Neural cell (in vitro differentiated cells): ENCODE measurements at regions not wholly inside any gene's neighbourhood (a gene's known extent, or its start where the extent isn't known, plus 50 kb on each side); places are given as distances from the start of the nearest gene placed in this dataset.

Source experiments
- H2AFZ ChIP-seq: fragments of 200-600, 300-800 bp; sonication (generic), shearing (Covaris generic); 2 replicates; pipeline ENCODE4 v1.6.0; 2014; ENCODE audit warnings: low read depth, mild to moderate bottlenecking, antibody characterized with exemption, low read length, moderate library complexity
- H3F3A ChIP-seq: fragments of 200-600 bp; shearing (Covaris generic); 2 replicates; pipeline ENCODE4 v1.6.1; 2016; ENCODE audit warnings: mild to moderate bottlenecking, moderate library complexity, mixed read lengths, antibody characterized with exemption, low read length; ENCODE audit not compliant: insufficient read depth, poor library complexity, severe bottlenecking
- H3K27ac ChIP-seq: fragments of 200-600, 300-800 bp; sonication (generic), shearing (Covaris generic); 2 replicates; pipeline ENCODE4 v1.5.1; 2014; ENCODE audit warnings: mild to moderate bottlenecking, low read length, moderate library complexity
- H3K27me3 ChIP-seq: fragments of 300-800, 200-600 bp; sonication (generic), shearing (Covaris generic); 2 replicates; pipeline ENCODE4 v1.6.0; 2014; ENCODE audit warnings: mild to moderate bottlenecking, low read depth, low read length, moderate library complexity; ENCODE audit not compliant: insufficient read depth
- H3K36me3 ChIP-seq: fragments of 300-800, 200-600 bp; sonication (generic), shearing (Covaris generic); 2 replicates; pipeline ENCODE4 v1.5.1; 2014; ENCODE audit warnings: mild to moderate bottlenecking, antibody characterized with exemption, low read length, moderate library complexity; ENCODE audit not compliant: insufficient read depth
- H3K4me2 ChIP-seq: fragments of 300-800, 200-600 bp; sonication (generic), shearing (Covaris generic); 2 replicates; pipeline ENCODE4 v1.6.0; 2014; ENCODE audit warnings: mild to moderate bottlenecking, low read length
- H3K4me3 ChIP-seq: fragments of 300-800, 200-600 bp; sonication (generic), shearing (Covaris generic); 2 replicates; pipeline ENCODE4 v1.5.1; 2014; ENCODE audit warnings: mild to moderate bottlenecking, low read length, moderate library complexity
- H3K79me2 ChIP-seq: fragments of 200-600 bp; shearing (Covaris generic); replicated peaks from 2 replicates; pipeline ENCODE4 v1.6.0; 2014; ENCODE audit warnings: mild to moderate bottlenecking, low read length, moderate library complexity; ENCODE audit not compliant: insufficient read depth
- H3K9ac ChIP-seq: fragments of 300-800, 200-600 bp; sonication (generic), shearing (Covaris generic); 2 replicates; pipeline ENCODE4 v1.6.1; 2016; ENCODE audit warnings: mild to moderate bottlenecking, low read length, mixed read lengths
- H3K9me2 ChIP-seq: fragments of 200-600 bp; shearing (Covaris generic); 2 replicates; pipeline ENCODE4 v1.6.1; 2016; ENCODE audit warnings: mild to moderate bottlenecking, low read length, mixed read lengths; ENCODE audit not compliant: insufficient read depth
- H3K9me3 ChIP-seq: fragments of 200-600, 300-800 bp; sonication (generic), shearing (Covaris generic); 2 replicates; pipeline ENCODE4 v1.6.1; 2016; ENCODE audit warnings: mild to moderate bottlenecking, mixed run types, low read length, moderate library complexity, mixed read lengths
- H4K20me1 ChIP-seq: fragments of 200-600 bp; shearing (Covaris generic); 2 replicates; pipeline ENCODE4 v1.6.1; 2016; ENCODE audit warnings: mild to moderate bottlenecking, mixed run types; ENCODE audit not compliant: insufficient read depth
- CTCF ChIP-seq: fragments of 450-650 bp; IDR thresholded peaks from 2 replicates; pipeline ENCODE4 v1.5.1; 2014; ENCODE audit warnings: antibody characterized with exemption, mild to moderate bottlenecking, moderate library complexity; ENCODE audit not compliant: poor library complexity, severe bottlenecking
- EP300 ChIP-seq: fragments of 450-650 bp; conservative IDR thresholded peaks from 2 replicates; pipeline ENCODE4 v1.6.1; 2014; ENCODE audit warnings: antibody characterized with exemption, mild to moderate bottlenecking, moderate library complexity; ENCODE audit not compliant: poor library complexity, severe bottlenecking
- EZH2 ChIP-seq: fragments of 200-600, 300-800 bp; shearing (Covaris generic), sonication (generic); IDR thresholded peaks from 2 replicates; pipeline ENCODE4 v1.6.1; 2014; ENCODE audit warnings: antibody characterized with exemption, low read length, borderline replicate concordance, mild to moderate bottlenecking; ENCODE audit not compliant: insufficient read depth, poor library complexity, severe bottlenecking
- MXI1 ChIP-seq: fragments of 450-650 bp; conservative IDR thresholded peaks from 2 replicates; pipeline ENCODE4 v1.6.1; 2014; ENCODE audit warnings: antibody characterized with exemption, mild to moderate bottlenecking; ENCODE audit not compliant: poor library complexity, severe bottlenecking
- POLR2AphosphoS5 ChIP-seq: IDR thresholded peaks from 2 replicates; pipeline ENCODE4 v1.6.1; 2012
- RAD21 ChIP-seq: fragments of 450-650 bp; conservative IDR thresholded peaks from 2 replicates; pipeline ENCODE4 v1.6.1; 2014; ENCODE audit warnings: antibody characterized with exemption, mild to moderate bottlenecking, moderate library complexity
- REST ChIP-seq: IDR thresholded peaks from 2 replicates; pipeline ENCODE4 v1.6.1; 2012; ENCODE audit warnings: borderline replicate concordance
- SMC3 ChIP-seq: fragments of 450-650 bp; conservative IDR thresholded peaks from 2 replicates; pipeline ENCODE4 v1.6.1; 2014; ENCODE audit warnings: antibody characterized with exemption, mild to moderate bottlenecking, moderate library complexity; ENCODE audit not compliant: poor library complexity
- TAF1 ChIP-seq: IDR thresholded peaks from 2 replicates; pipeline ENCODE4 v1.6.1; 2012; ENCODE audit warnings: low read depth

GRCh38 chr6:143620447-143620846, 57.3 kb upstream of the PHACTR2 start:
- no peak overlapping the region for H3K4me2 ChIP-seq
- H3K27me3 ChIP-seq: no peaks in the 10 kb centered on the region
- no peak overlapping the region for H3K4me3 ChIP-seq
- no peaks in the 10 kb centered on the region for H3K36me3 ChIP-seq
- no peak overlapping the region for H2AFZ ChIP-seq
- no peaks in the 10 kb centered on the region for H3K9me3 ChIP-seq
- H3K9me2 ChIP-seq: no peaks in the 10 kb centered on the region
- TF ChIP-seq EP300: no peak
- TF ChIP-seq REST: no peak
- no peak for TF ChIP-seq MXI1
- no peak for TF ChIP-seq RAD21
- TF ChIP-seq EZH2: no peak
- no peak for TF ChIP-seq CTCF
- no peak for TF ChIP-seq TAF1
- TF ChIP-seq SMC3: no peak
- no peak for TF ChIP-seq POLR2AphosphoS5
- H3K27ac ChIP-seq: no peak overlapping the region
- H4K20me1 ChIP-seq: no peaks in the 10 kb centered on the region
- H3K79me2 ChIP-seq: no peaks in the 10 kb centered on the region
- H3F3A ChIP-seq: no peaks in the 10 kb centered on the region
- H3K9ac ChIP-seq: no peak overlapping the region

GRCh38 chr6:143619824-143620401, 57.9 kb upstream of the PHACTR2 start:
- no peak for TF ChIP-seq TAF1
- no peak for TF ChIP-seq CTCF
- no peak for TF ChIP-seq EZH2
- no peaks in the 10 kb centered on the region for H3K9me2 ChIP-seq
- no peaks in the 10 kb centered on the region for H3K27me3 ChIP-seq
- H3K79me2 ChIP-seq: no peaks in the 10 kb centered on the region
- no peaks in the 10 kb centered on the region for H4K20me1 ChIP-seq
- no peak overlapping the region for H3K4me3 ChIP-seq
- H3K27ac ChIP-seq: no peak overlapping the region
- no peaks in the 10 kb centered on the region for H3K9me3 ChIP-seq
- H3K4me2 ChIP-seq: no peak overlapping the region
- no peak overlapping the region for H2AFZ ChIP-seq
- no peak overlapping the region for H3K9ac ChIP-seq
- no peaks in the 10 kb centered on the region for H3K36me3 ChIP-seq
- no peaks in the 10 kb centered on the region for H3F3A ChIP-seq
